ENCODE measurements at regions not wholly inside any gene's neighbourhood (a gene's known extent, or its start where the extent isn't known, plus 50 kb on each side); places are given as distances from the start of the nearest gene placed in this dataset.
A peak's percentile ranks its signal among the peaks of the same experiment; 100 is the strongest.

DNA sequence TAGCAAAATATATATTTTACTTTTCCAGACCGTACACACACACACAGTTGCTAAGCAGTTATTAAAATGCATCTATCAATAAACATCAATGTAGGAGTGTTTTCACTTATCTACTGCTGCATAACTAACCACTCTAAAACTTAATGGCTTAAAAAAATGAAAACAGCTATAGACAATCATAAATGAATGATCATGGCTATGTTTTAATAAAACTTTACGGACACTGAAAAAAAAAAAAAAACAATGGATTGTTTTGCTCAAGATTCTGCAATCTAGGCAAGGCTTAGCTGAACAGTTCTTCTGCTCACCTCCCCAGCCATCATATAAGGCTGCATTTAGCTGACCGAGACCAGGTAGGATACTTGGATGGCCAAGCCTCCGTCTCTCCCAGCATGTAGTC is 125.4 kb upstream of the CCDC28A start:
- Histone ChIP-seq H3K27ac (ENCODE audit: low read depth, low read length) (no peak overlapping the region), H3K36me3 (ENCODE audit: insufficient read depth, low read length) (no peaks in the 10 kb centered on the region), H3K4me3 (ENCODE audit: low read length in 2 of 2) (no peak overlapping the region), H3K27me3 (ENCODE audit: insufficient read depth, low read length) (no peaks in the 10 kb centered on the region), H3K9me3 (ENCODE audit: control insufficient read depth in 1 of 2, low read length in 2 of 2) (no peaks in the 10 kb centered on the region), H3K4me1 (ENCODE audit: insufficient read depth, low read length) (no peaks in the 10 kb centered on the region)
- Mint-ChIP-seq H3K27me3 (peaks cover 0 to 1% of the 10 kb centered on the region in 2 donors), H3K4me1 (no peaks in the 10 kb centered on the region), H3K27ac (no peak overlapping the region), H3K9me3 (no peaks in the 10 kb centered on the region), H3K4me3 (no peak overlapping the region), H3K36me3 (no peaks in the 10 kb centered on the region)
- ChIA-PET POLR2A (ENCODE audit: partially characterized antibody) (no interaction called here), CTCF (ENCODE audit: partially characterized antibody) (interaction anchor here (0.8 kb wide), 1 partner anchor 59 kb away, joined by 3 read pairs; no protein-coding TSS in a partner anchor)
- DNase-seq, result no peak
- intact Hi-C loops (cut with micrococcal nuclease), result no loop called here

DNA sequence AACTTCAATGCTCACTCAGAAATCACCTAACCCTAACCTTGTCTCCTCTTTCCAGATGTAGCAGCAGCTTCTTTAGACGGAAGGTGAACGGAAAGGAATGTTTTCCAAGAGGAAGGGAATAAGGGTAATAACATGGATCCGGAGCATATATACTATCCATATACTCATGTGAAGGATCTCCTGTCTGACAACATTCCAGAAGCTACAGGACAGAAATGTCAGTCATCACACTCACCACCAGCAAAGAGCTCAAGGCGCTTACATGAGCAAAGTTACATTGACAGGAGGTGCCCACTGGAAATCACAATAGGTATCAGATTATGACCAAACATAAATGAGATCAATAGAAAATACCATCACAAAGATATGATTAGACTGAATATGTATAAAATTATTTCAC is 122.1 kb upstream of the CCDC28A start:
- POLR2A ChIA-PET (ENCODE audit: partially characterized antibody), result no interaction called here
- H3K4me1 ChIP-seq (ENCODE audit: insufficient read depth, low read length), result peaks cover 9% of the 10 kb centered on the region
- no peaks in the 10 kb centered on the region for H3K36me3 Mint-ChIP-seq

DNA sequence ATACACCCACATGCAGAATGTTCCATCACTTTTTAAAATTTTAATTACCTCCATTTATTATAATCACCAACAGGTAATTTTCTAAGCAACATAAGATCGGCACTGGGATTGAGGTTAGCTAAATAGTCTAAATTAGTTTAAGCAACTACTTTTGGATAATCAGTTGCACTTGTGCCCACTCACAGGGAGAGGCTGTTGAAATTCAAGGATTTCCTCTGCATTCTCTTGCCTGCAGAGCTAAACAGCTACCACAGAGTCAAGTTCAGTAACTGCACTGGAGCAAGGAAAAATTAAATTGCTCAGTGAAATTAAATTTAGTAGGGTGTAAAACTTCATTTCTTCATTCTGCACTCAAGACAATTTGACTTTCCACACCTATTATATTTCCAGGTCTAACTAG is 120.7 kb upstream of the CCDC28A start:
- intact Hi-C loops (cut with micrococcal nuclease), result no loop called here
- Mint-ChIP-seq H3K27me3 (peaks cover 4 to 7% of the 10 kb centered on the region in 2 donors), H3K27ac (no peak overlapping the region), H3K4me1 (peaks cover 8 to 15% (median 10%) of the 10 kb centered on the region in 4 donors), H3K4me3 (no peak overlapping the region), H3K9me3 (no peaks in the 10 kb centered on the region), H3K36me3 (no peaks in the 10 kb centered on the region)
- Histone ChIP-seq H3K4me1 (ENCODE audit: insufficient read depth, low read length) (peaks cover 9% of the 10 kb centered on the region), H3K27ac (ENCODE audit: low read depth, low read length) (no peak overlapping the region), H3K4me3 (ENCODE audit: low read length in 2 of 2) (no peak overlapping the region), H3K9me3 (ENCODE audit: control insufficient read depth in 1 of 2, low read length in 2 of 2) (no peaks in the 10 kb centered on the region), H3K36me3 (ENCODE audit: insufficient read depth, low read length) (no peaks in the 10 kb centered on the region), H3K27me3 (ENCODE audit: insufficient read depth, low read length) (no peaks in the 10 kb centered on the region)
- POLR2A ChIA-PET (ENCODE audit: partially characterized antibody), result no interaction called here
- CTCF ChIA-PET (ENCODE audit: partially characterized antibody), result no interaction called here
- DNase-seq, result no peak

More for the DNA sequence above, 122.1 kb upstream of the CCDC28A start:
- Histone ChIP-seq H3K27ac (ENCODE audit: low read depth, low read length) (no peak overlapping the region), H3K27me3 (ENCODE audit: insufficient read depth, low read length) (no peaks in the 10 kb centered on the region), H3K36me3 (ENCODE audit: insufficient read depth, low read length) (no peaks in the 10 kb centered on the region), H3K4me3 (ENCODE audit: low read length in 2 of 2) (no peak overlapping the region), H3K9me3 (ENCODE audit: control insufficient read depth in 1 of 2, low read length in 2 of 2) (no peaks in the 10 kb centered on the region)
- intact Hi-C loops (cut with micrococcal nuclease), result no loop called here
- Mint-ChIP-seq H3K4me3 (no peak overlapping the region), H3K27me3 (peaks cover 1 to 3% of the 10 kb centered on the region in 2 donors), H3K27ac (no peak overlapping the region), H3K4me1 (peaks cover 8 to 15% (median 10%) of the 10 kb centered on the region in 4 donors), H3K9me3 (no peaks in the 10 kb centered on the region)
- no peak for DNase-seq
- CTCF ChIA-PET (ENCODE audit: partially characterized antibody), result no interaction called here

DNA sequence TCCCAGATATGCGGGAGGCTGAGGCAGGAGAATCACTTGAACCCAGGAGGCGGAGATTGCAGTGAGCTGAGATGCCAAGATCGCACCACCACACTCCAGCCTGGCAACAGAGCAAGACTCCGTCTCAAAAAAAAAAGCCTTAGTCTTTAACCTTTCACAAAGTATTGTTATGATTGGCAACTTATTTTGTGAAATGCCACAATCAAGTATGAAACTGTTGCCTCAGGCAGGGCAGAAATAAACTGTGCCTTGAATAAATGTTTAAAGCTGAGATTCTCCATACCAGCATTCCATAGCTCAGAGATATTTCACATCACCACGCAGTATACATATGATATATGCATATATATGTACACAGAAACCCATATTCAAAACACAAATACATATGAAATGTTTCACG is 120.1 kb upstream of the CCDC28A start:
- Mint-ChIP-seq H3K36me3 (no peaks in the 10 kb centered on the region), H3K27me3 (peaks cover 4 to 7% of the 10 kb centered on the region in 2 donors), H3K4me1 (peaks cover 8 to 15% (median 10%) of the 10 kb centered on the region in 4 donors), H3K9me3 (no peaks in the 10 kb centered on the region), H3K27ac (no peak overlapping the region), H3K4me3 (no peak overlapping the region)
- POLR2A ChIA-PET (ENCODE audit: partially characterized antibody), result no interaction called here
- Histone ChIP-seq H3K4me1 (ENCODE audit: insufficient read depth, low read length) (peaks cover 9% of the 10 kb centered on the region), H3K36me3 (ENCODE audit: insufficient read depth, low read length) (no peaks in the 10 kb centered on the region), H3K27ac (ENCODE audit: low read depth, low read length) (no peak overlapping the region), H3K9me3 (ENCODE audit: control insufficient read depth in 1 of 2, low read length in 2 of 2) (no peaks in the 10 kb centered on the region), H3K27me3 (ENCODE audit: insufficient read depth, low read length) (no peaks in the 10 kb centered on the region), H3K4me3 (ENCODE audit: low read length in 2 of 2) (no peak overlapping the region)
- DNase-seq, result no peak
- CTCF ChIA-PET (ENCODE audit: partially characterized antibody), result no interaction called here
- intact Hi-C loops (cut with micrococcal nuclease), result no loop called here

DNA sequence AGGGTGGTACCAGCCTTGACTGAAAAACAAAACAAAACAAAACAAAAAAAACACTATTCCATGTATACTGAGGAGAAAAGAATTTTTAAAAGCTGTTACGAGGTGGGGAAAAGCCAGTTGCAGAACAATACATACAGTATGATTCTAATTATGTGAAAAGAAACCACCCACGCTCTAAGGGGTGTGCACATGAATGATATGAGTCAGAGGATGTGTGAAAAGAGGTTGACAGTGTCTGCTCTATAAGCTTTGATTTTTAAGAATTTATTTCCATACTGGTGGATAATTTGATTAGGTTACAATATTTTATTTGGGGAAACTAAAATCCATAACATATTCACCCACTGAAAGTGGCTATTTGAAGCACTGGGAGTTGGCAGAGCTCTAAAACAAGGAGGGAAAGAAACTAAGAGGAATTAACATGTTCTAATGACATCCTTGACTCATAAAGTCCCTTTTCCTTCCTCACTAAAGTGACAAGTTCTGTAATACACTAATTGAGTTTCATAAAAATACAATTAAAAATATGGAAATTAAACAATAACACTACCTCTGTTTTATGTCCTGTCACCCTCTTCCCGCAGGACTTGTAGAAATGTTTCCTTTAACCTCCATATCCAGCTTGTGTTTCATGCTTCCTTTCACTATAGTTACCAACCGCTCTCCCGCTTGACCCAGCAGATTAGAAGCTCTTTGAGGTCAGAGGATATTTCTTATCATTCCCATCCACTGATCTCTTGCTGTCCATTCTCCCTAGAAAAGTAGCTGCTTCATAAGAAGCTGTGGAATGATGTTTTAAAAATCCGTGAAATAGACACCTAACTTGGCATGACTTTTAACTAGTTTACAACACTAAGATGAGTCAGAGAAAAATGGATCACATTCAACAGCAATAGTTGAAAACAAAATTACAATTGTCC is 118.6 kb upstream of the CCDC28A start:
- DNase-seq, result no peak
- intact Hi-C loops (cut with micrococcal nuclease), result no loop called here
- Mint-ChIP-seq H3K9me3 (no peaks in the 10 kb centered on the region), H3K27me3 (peaks cover 4 to 7% of the 10 kb centered on the region in 2 donors), H3K4me1 (peaks cover 8 to 15% (median 10%) of the 10 kb centered on the region in 4 donors), H3K36me3 (no peaks in the 10 kb centered on the region), H3K27ac (no peak overlapping the region), H3K4me3 (peak overlapping the region in 1 of 8 donors; percentile 27)
- CTCF ChIA-PET (ENCODE audit: partially characterized antibody), result no interaction called here
- H3K36me3 ChIP-seq (ENCODE audit: insufficient read depth, low read length), result no peaks in the 10 kb centered on the region
- no peaks in the 10 kb centered on the region for H3K27me3 ChIP-seq (ENCODE audit: insufficient read depth, low read length)
- POLR2A ChIA-PET (ENCODE audit: partially characterized antibody), result no interaction called here
- no peak overlapping the region for H3K27ac ChIP-seq (ENCODE audit: low read depth, low read length)
- H3K4me3 ChIP-seq (ENCODE audit: low read length in 2 of 2), result no peak overlapping the region
- H3K9me3 ChIP-seq (ENCODE audit: control insufficient read depth in 1 of 2, low read length in 2 of 2), result no peaks in the 10 kb centered on the region
- H3K4me1 ChIP-seq (ENCODE audit: insufficient read depth, low read length), result peaks cover 9% of the 10 kb centered on the region

DNA sequence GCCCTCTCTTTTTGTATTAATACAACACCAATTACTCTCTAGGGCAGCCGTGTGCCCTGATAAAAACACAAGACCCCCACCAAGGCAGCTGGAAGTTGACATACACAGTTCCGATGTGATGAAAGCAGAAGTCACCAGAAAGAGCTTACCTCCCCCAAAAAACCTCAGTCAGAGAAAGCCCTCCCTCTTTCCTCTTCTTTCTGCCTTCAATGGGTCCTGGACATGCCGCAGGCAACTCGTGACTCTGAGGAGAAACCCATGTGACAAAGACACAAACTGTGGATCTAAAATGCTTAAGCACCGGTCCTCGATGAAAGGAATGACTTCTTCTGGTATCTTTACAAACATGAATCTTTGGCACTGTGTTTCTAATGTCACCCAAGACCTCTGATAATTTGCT is 117.7 kb upstream of the CCDC28A start:
- peaks cover 3 to 7% of the 10 kb centered on the region in 2 donors for H3K27me3 Mint-ChIP-seq
- ChIA-PET CTCF (ENCODE audit: partially characterized antibody) (no interaction called here), POLR2A (ENCODE audit: partially characterized antibody) (no interaction called here)
- no peak overlapping the region for H3K4me3 Mint-ChIP-seq
- no peak for DNase-seq
- H3K27ac ChIP-seq (ENCODE audit: low read depth, low read length), result no peak overlapping the region
- H3K4me1 ChIP-seq (ENCODE audit: insufficient read depth, low read length), result peaks cover 9% of the 10 kb centered on the region
- H3K36me3 ChIP-seq (ENCODE audit: insufficient read depth, low read length), result no peaks in the 10 kb centered on the region
- intact Hi-C loops (cut with micrococcal nuclease), result no loop called here
- H3K4me3 ChIP-seq (ENCODE audit: low read length in 2 of 2), result no peak overlapping the region
- no peaks in the 10 kb centered on the region for H3K36me3 Mint-ChIP-seq
- H3K4me1 Mint-ChIP-seq, result peaks cover 8 to 15% (median 10%) of the 10 kb centered on the region in 4 donors
- no peaks in the 10 kb centered on the region for H3K9me3 ChIP-seq (ENCODE audit: control insufficient read depth in 1 of 2, low read length in 2 of 2)
- H3K27ac Mint-ChIP-seq, result no peak overlapping the region
- H3K9me3 Mint-ChIP-seq, result no peaks in the 10 kb centered on the region
- H3K27me3 ChIP-seq (ENCODE audit: insufficient read depth, low read length), result no peaks in the 10 kb centered on the region

DNA sequence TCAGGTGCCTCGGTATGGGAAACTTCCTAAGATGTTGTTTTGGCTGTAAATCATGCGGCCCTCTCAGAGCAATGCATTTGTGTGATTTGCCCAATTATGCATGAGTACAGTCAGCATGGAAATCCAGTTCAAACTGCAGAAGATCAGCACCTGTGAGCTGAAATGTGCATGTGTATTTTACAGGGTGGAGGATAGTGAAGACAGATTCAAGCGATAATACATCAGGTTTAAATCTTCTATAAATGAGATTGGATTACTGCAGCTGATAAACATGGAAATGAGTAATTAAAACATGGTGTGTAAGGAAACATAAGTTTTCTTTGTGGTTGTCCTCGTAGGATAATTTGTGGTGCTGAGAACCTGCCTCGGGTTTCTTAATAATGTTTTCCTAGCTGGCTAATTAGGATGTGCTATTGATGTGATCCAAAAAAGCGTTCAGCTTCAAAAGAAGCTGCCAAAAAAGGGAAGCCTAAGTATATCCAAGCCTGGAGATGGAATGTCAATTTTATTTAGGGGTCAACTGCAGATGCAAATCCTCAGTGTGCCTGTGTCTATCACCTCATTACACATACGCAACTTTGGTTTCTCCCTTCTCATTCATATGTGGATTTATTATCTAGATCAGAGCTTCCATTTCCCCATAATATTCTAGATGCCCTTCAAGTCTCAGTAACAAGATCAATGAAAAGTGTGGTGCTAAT is 117.1 kb upstream of the CCDC28A start:
- DNase-seq, result no peak
- Mint-ChIP-seq H3K36me3 (no peaks in the 10 kb centered on the region), H3K9me3 (no peaks in the 10 kb centered on the region), H3K27ac (no peak overlapping the region), H3K27me3 (peaks cover 3 to 7% of the 10 kb centered on the region in 2 donors), H3K4me1 (peaks cover 8 to 15% (median 10%) of the 10 kb centered on the region in 4 donors), H3K4me3 (no peak overlapping the region)
- CTCF ChIA-PET (ENCODE audit: partially characterized antibody), result no interaction called here
- no peak overlapping the region for H3K4me3 ChIP-seq (ENCODE audit: low read length in 2 of 2)
- H3K36me3 ChIP-seq (ENCODE audit: insufficient read depth, low read length), result no peaks in the 10 kb centered on the region
- H3K27me3 ChIP-seq (ENCODE audit: insufficient read depth, low read length), result no peaks in the 10 kb centered on the region
- intact Hi-C loops (cut with micrococcal nuclease), result no loop called here
- no peak overlapping the region for H3K27ac ChIP-seq (ENCODE audit: low read depth, low read length)
- POLR2A ChIA-PET (ENCODE audit: partially characterized antibody), result no interaction called here
- H3K4me1 ChIP-seq (ENCODE audit: insufficient read depth, low read length), result peaks cover 9% of the 10 kb centered on the region
- H3K9me3 ChIP-seq (ENCODE audit: control insufficient read depth in 1 of 2, low read length in 2 of 2), result no peaks in the 10 kb centered on the region
